CD4-positive, alpha-beta T cell treated with Interleukin-17A for 1 hour (primary cell): ENCODE measurements at regions not wholly inside any gene's neighbourhood (a gene's known extent, or its start where the extent isn't known, plus 50 kb on each side); places are given as distances from the start of the nearest gene placed in this dataset.
"Not testable (repeated sequence)": the region's sequence is repeated elsewhere in the genome, so short reads cannot be mapped to it uniquely, and the experiment has no call there.

Experiments used
- DNase-seq: peaks from one replicate; pipeline ENCODE4 v3.0.0-alpha.2; 2020

- DNase-seq = no peak
These were observed 67.5 kb upstream of the CEP85L start for GRCh38 chr6:118718903-118719302.

- DNase-seq = no peak
These were observed 66.9 kb upstream of the CEP85L start for GRCh38 chr6:118718297-118718696.

GRCh38 chr6:118717106-118717505, 65.7 kb upstream of the CEP85L start:
- no peak for DNase-seq

- not testable (repeated sequence) for DNase-seq
These were observed 64.5 kb upstream of the CEP85L start for GRCh38 chr6:118715907-118716306.

DNA sequence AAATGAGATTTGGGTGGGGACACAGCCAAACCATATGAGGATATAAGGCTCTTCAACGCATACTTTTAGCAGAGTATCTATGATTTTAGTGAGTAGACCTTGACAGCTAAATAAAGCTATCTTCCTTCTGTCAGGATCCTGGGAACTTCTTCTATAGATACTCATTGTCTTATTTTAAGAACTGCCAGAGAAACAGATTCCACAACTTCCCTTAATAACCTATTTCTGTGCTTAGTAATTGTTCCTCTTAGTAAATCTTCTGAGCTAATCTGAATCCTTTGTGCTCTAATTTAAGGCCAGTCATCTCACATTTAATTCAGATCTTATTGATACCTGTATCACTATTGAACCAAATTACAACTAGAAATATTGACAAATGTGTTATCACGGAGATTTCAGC, 64.0 kb upstream of the CEP85L start:
- no peak for DNase-seq

GRCh38 chr6:118714756-118715155, 63.4 kb upstream of the CEP85L start:
- DNase-seq = no peak

- DNase-seq = no peak
These were observed 61.6 kb upstream of the CEP85L start for GRCh38 chr6:118712969-118713368.

- DNase-seq = no peak
These were observed 59.2 kb upstream of the CEP85L start for GRCh38 chr6:118710616-118711015.

DNA sequence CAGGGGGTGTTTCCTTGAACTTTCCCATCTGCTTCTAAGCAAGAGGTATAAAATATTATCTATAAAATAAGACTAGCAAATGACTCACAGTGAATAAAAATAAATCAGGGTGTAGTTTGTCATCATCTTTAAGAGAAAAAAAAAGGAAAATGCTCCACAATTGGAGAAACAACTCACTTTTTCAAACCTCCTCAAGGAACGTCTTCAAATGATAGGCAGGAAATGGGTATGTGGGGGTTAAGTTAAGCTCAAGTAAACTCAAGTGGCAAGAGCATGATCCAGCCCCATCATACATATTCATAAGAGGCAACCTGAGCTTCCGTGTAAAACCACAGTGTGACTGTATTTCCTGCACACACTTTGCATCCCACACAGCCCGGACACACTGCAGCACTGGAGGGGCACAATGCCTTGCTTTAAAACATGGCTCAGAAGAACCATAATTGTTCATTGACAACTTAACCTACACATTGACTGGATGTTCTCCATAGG, 58.5 kb upstream of the CEP85L start:
- peak; percentile 89 for DNase-seq

- DNase-seq = no peak
These were observed 57.4 kb upstream of the CEP85L start for GRCh38 chr6:118708744-118709143.

DNA sequence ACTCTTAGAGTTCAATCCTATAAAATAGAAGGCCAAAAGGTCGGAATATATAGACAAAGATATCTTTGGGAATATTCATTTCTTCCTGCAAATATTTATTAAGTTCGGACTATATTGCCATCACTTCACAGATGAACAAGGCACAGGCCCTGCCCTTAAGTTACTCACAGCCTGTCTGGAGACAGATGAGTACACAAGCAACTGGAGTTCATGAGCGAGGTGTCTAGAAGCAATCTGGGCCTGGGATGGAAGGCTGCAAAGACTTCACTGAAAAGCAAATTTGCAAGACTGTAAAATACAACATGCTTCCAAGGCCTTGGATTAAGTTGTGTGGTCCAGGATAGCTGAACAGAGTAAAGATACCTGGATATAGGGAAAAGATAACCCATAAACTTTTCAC, 56.7 kb upstream of the CEP85L start:
- DNase-seq = peak; percentile 22

- DNase-seq = no peak
These were observed 55.3 kb upstream of the CEP85L start for GRCh38 chr6:118706702-118707101.

- DNase-seq = peak; percentile 44
These were observed 54.4 kb upstream of the CEP85L start for GRCh38 chr6:118705544-118706491.

DNA sequence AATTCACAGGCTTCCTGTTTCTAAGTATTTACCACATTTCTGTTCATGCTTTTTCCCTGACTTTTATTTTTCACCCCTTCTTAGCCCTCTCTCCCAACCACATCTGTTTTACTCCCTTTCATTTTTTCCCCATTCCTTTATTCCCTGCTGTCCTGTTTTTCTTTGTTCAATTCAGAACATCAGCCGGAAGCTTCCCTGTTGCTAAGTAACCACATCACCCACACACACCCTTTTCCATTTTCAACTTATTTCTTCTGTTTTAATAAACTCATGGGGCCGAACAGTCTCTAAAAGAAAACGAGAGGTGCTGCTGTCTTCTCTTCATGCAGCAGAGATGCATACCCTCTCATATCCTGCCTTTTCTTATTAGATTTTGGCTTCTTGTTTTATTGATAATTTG, 53.5 kb upstream of the CEP85L start:
- peak; percentile 20 for DNase-seq

DNA sequence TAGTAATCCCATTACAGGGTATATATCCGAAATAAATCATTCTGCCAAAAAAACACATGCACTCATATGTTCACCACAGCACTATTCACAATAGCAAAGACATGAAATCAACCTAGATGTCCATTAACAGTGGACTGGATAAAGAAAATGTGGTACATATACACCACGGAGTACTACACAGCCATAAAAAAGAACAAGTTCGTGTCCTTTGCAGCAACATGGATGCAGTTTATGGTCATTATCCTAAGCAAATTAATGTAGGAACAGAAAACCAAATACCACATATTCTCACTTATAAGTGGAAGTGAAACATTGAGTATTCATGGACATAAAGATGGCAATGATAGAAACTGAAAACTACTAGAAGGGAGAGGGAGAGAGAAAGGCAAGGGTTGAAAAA, 49.9 kb upstream of the CEP85L start:
- DNase-seq = not testable (repeated sequence)
